IPS-18c (cell line): ENCODE measurements at regions not wholly inside any gene's neighbourhood (a gene's known extent, or its start where the extent isn't known, plus 50 kb on each side); places are given as distances from the start of the nearest gene placed in this dataset.

Experiments
- H3K4me3 ChIP-seq: 2 replicates; pipeline ENCODE4 v1.7.0; 2013; ENCODE audit warnings: low read depth, mild to moderate bottlenecking, low read length, moderate library complexity; ENCODE audit not compliant: insufficient read depth
- H3K9me3 ChIP-seq: one replicate; pipeline ENCODE4 v1.6.1; 2013; ENCODE audit warnings: mild to moderate bottlenecking, low read length, moderate library complexity; ENCODE audit not compliant: control insufficient read depth, insufficient read depth

DNA sequence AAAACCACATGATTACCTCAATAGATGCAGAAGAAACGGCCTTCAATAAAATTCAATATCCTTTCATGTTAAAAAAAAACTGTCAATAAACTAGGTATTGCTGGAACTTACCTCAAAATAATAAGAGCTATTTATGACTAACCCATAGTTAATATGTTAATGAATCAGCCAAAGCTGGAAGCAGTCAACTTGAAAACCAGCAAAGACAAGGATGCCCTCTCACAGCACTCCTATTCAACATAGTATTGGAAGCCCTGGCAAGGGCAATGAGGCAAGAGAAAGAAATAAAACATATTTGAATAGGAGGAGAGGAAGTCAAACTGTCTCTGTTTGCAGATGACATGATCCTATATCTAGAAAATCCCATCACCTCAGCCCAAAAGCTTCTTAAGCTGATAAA lies 456.1 kb downstream of the OCA2 start:
- no peak overlapping the region for H3K4me3 ChIP-seq
- no peaks in the 10 kb centered on the region for H3K9me3 ChIP-seq

GRCh38 chr15:27639595-27639994 lies 459.5 kb downstream of the OCA2 start:
- Histone ChIP-seq H3K9me3 (no peaks in the 10 kb centered on the region), H3K4me3 (no peak overlapping the region)

- Histone ChIP-seq H3K9me3 (no peaks in the 10 kb centered on the region), H3K4me3 (no peak overlapping the region)
These were observed 460.2 kb downstream of the OCA2 start for GRCh38 chr15:27638958-27639357.

DNA sequence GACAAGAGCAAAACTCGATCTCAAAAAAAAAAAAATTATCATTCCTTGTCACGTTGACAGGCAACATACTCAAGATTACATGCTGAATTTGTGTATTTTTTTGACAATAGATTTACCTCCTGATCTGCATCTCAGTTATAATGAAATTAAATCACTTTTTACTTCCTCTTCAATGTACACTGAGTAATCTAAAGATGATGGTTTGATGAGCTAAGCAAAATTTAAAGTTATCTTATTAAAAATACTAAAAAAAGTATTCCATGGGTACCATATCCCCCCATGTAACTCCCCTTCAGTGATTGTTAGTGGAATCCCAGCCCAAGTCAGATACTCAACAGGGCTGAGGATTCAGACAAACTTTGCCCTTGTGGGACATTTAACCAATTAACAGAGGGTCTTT lies 463.2 kb downstream of the OCA2 start:
- no peaks in the 10 kb centered on the region for H3K9me3 ChIP-seq

GRCh38 chr15:27628486-27628885 lies 470.6 kb downstream of the OCA2 start:
- H3K4me3 ChIP-seq, result no peak overlapping the region
- H3K9me3 ChIP-seq, result no peaks in the 10 kb centered on the region

More for the DNA sequence above, 463.2 kb downstream of the OCA2 start:
- H3K4me3 ChIP-seq, result no peak overlapping the region

DNA sequence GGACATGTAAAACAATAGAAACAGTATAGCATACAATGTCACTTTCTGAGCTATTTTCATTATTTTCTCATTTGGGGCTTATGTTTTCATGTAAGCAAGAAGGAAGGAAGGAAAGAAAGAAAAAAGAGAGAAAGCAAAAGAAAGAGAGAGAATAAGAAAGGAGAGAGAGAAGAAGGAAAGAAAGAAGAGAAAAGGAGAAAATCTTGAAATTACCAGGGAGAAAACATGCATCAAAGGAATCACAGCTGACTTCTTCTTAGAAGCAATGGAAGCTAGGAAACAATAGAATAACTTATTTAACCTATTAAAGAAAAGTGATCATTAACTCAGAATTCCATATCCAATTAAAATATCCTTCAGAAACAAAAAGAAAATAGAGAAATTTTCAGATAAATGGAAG lies 471.5 kb downstream of the OCA2 start:
- H3K4me3 ChIP-seq, result no peak overlapping the region

DNA sequence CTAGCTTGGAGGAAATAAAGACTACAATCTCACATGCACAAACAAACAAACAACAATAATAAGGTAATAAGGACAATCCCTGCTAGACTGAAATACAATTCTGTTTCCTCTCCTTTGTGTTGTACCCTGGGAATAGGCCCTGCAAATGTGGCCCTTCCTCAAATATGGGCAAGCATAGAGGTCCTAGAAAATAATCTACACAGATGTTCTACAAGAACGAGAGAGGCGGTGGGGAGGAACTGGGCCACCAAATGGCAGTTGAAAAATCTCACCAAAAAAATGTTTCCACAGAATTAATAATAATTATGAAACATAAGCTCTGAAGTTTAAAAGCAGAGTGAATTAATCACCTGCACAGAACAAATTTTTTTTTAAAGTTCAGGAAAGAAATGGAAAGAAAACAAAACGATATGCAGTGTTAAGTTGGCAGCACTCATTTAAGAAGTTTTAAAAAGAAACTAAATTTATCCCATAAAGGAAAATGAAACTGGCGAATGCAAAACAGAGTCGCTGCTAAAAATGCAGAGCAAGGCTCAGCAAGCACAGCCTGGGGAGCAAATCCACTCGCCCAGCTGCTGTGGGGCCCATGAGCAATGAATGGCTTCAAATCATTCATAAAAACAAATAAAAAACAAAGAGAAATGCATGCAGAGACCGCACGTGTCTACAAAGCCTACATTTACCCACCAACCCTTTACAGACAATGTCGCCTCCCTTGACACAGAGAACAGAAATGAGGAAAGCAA lies 475.4 kb downstream of the OCA2 start:
- H3K4me3 ChIP-seq, result no peak overlapping the region

More for the DNA sequence above, 471.5 kb downstream of the OCA2 start:
- no peaks in the 10 kb centered on the region for H3K9me3 ChIP-seq

DNA sequence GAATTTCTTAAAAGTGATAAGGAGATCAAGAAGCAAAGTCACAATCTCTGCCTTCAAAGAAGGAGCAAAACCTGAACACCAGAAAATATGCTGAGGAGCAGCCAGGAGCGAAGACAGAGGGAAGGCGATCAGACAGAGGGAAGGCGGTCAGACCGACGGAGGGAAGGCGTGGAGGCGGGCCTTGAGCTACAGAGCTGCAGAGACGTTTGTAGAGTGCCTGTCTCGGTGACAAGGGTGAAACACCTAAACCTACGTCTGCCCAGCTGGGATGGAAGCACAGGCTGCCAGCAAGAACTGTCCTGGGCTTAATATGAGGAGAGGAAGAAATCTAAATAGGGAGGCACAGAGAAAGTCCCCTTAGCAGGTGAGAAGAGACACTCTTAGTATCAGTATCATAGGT lies 476.0 kb downstream of the OCA2 start:
- no peaks in the 10 kb centered on the region for H3K9me3 ChIP-seq
- H3K4me3 ChIP-seq, result no peak overlapping the region

More for the DNA sequence above, 475.4 kb downstream of the OCA2 start:
- H3K9me3 ChIP-seq, result no peaks in the 10 kb centered on the region

GRCh38 chr15:27622371-27622770 lies 476.7 kb downstream of the OCA2 start:
- no peak overlapping the region for H3K4me3 ChIP-seq
- no peaks in the 10 kb centered on the region for H3K9me3 ChIP-seq

- Histone ChIP-seq H3K9me3 (no peaks in the 10 kb centered on the region), H3K4me3 (no peak overlapping the region)
These were observed 479.9 kb downstream of the OCA2 start for GRCh38 chr15:27619204-27619603.

- Histone ChIP-seq H3K4me3 (no peak overlapping the region), H3K9me3 (no peaks in the 10 kb centered on the region)
These were observed 482.1 kb downstream of the OCA2 start for GRCh38 chr15:27617013-27617412.

GRCh38 chr15:27608248-27608647 lies 490.9 kb downstream of the OCA2 start:
- Histone ChIP-seq H3K9me3 (no peaks in the 10 kb centered on the region), H3K4me3 (no peak overlapping the region)

DNA sequence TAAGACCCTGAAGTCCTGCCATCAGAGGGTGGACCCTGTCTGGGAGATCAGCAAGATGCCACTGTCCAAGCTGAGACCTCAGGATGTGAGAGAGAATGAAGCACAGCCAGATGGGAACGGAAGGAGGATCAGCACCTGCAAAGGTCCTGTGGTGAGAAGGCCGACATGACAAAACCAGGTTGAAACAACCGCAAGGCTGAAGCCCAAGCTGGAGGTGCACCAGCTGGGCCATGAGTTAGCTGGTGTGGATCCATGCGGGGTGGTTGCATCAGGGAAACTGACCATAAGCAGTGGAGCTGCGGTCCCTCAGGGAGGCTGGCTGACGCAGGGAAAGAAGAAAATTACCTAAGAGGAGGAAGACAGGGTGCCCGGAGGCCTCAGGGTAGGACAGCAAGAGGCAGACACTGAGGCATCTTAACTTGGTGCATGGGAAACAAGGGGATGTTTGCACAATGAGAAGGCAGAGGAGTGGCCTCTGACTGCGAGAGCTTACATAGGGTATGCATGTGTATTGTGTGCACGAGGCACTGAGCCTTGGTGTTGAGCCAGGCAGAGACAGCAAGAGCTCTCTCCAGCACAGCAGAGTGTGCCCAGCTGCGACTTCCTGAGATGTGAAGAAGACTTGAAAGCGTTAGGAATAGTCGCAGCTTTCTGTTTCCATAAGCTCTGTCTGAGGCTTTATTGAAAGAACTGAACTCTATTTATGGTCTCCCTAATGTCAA lies 497.7 kb downstream of the OCA2 start:
- Histone ChIP-seq H3K4me3 (no peak overlapping the region), H3K9me3 (no peaks in the 10 kb centered on the region)

DNA sequence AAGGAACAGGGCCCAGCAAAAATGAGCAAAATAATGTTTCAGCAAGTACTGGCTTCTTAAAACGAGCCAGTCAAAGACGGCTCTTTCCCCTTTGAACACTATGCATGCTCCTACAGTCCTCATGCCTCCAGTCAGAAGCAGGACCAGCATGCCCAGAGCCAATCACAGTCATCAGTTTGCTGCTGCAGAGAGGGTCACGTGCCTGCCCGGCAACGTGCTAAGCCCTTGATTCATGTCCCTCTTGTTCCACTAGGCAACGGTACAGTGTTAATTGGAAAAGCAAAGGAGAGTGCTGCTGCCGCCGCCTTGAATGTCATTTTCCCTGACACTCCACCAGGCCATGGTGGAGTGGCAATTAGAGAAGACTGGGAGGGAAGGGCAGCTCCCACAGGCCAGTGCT lies 500.1 kb downstream of the OCA2 start:
- no peak overlapping the region for H3K4me3 ChIP-seq
- H3K9me3 ChIP-seq, result no peaks in the 10 kb centered on the region

GRCh38 chr15:27598251-27599009 lies 500.7 kb downstream of the OCA2 start:
- Histone ChIP-seq H3K9me3 (no peaks in the 10 kb centered on the region), H3K4me3 (no peak overlapping the region)

- Histone ChIP-seq H3K9me3 (no peaks in the 10 kb centered on the region), H3K4me3 (no peak overlapping the region)
These were observed 503.9 kb downstream of the OCA2 start for GRCh38 chr15:27595211-27595610.

- Histone ChIP-seq H3K9me3 (no peaks in the 10 kb centered on the region), H3K4me3 (no peak overlapping the region)
These were observed 506.9 kb downstream of the OCA2 start for GRCh38 chr15:27592036-27592760.
